ENCODE measurements at regions not wholly inside any gene's neighbourhood (a gene's known extent, or its start where the extent isn't known, plus 50 kb on each side); places are given as distances from the start of the nearest gene placed in this dataset.
"Not testable (repeated sequence)": the region's sequence is repeated elsewhere in the genome, so short reads cannot be mapped to it uniquely, and the experiment has no call there.

DNA sequence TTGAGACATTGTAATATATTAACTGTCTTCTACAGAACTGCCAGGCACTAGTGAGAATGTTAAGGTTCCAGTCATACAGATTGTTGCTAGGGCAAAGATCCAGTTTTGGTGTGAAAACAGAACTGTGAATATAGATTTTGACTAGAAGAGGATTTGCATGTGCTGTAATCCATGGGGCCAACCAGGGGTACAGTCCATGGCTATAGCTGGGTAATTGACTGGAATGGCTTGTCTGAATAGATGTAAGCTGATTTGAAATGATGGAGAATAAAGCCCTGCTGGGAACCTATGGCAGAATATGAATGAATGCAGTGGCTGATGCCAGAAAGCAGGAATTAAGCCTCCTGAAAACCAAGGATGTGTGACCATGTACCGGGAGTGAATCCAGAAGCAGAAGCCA, 748.5 kb upstream of the CDH10 start:
- DNase-seq (ENCODE audit: low spot score): no peak

DNA sequence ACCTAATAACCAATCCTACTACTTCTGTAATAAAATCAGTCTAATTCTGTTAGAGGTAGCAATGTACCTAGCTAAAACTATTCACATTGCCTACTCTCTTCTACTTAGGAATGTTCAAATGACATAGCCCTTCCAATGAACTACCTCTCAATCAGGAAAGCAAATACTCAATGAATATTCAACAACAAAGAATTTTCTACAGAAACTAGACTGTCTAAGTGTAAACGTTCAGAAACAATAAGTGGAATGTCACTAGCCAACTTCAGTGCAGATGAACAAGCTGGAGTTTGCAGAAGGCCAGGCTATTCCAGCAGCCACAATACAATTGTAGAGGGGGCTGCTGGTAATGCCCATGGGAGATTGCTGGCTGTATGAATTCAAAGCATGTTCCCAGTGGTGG, 743.2 kb upstream of the CDH10 start:
- no peak for DNase-seq (ENCODE audit: low spot score)

DNA sequence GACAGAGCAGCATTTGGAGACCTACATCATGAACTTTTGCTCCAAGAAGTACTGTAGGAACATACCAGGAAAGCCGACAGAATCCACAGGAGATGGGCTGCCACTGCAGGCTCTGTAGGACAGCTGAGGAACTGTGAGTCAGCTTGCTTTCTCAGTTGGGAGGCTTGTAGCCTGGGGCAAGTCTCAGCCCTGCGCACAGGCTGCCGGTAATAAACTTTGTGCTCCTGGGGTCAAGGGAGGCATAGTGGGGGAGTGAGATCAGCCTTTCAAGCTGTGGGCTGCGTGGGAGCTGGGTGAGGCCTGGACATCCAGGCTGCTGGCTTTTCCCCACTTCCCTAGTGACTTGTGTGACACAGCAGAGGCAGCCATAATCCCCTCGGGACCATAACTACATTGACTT, 718.0 kb upstream of the CDH10 start:
- DNase-seq (ENCODE audit: low spot score): no peak

DNA sequence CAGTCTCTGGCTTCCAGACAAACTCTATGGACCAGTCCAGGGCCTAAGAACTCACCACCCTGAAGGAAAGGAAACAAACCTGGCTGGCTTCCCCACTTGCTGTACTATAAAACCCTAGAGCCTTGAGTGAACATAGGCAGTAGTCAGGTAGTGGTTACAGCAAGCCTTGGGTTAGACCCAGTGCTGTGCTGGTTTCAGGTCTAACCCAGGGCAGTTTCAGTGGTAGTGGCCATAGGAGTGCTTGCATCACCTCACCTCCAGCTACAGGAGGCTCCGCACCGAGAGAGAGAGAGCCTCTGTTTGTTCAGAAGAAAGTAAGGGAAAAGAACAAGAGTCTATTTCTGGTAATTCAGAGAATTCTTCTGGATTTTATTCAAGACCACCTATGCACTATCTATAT, 714.1 kb upstream of the CDH10 start:
- no peak for DNase-seq (ENCODE audit: low spot score)

DNA sequence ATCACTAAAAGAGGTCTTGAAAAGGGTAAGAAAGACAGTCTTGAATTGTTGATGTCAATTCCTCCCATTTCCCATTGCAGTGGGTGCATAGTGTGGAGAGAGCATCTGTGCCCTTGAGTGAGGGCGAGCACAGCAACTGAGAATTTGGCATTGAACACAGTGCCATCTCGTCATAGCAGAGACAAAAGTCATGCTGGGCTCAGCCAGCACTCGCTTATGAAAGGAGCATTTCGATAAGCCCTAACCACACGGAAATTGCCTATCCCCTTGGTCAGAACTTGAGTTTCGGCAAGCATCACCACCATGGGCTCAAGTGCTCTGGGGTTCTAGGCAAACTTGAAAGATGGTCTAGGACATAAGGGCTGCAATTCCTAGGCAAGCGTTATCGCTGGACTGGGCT, 712.8 kb upstream of the CDH10 start:
- no peak for DNase-seq (ENCODE audit: low spot score)

DNA sequence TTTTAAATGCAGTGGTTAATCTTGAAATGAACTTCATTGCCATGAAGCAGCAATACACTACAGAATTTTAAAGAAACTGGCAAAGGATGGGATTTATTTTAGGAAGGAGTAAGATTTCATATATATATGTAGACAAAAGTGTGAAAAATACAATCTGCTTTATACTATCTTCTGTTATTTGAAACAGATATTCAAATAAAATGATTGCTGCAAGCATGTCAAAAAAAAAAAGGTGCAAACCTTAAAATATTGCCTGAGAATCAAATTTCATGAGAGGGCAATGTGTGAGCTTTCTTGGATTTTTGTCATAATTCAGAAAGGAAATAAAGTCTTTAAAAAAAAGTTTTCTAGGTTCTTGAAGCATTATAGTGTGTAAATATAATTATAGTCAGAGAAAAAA, 705.0 kb upstream of the CDH10 start:
- no peak for DNase-seq (ENCODE audit: low spot score)

DNA sequence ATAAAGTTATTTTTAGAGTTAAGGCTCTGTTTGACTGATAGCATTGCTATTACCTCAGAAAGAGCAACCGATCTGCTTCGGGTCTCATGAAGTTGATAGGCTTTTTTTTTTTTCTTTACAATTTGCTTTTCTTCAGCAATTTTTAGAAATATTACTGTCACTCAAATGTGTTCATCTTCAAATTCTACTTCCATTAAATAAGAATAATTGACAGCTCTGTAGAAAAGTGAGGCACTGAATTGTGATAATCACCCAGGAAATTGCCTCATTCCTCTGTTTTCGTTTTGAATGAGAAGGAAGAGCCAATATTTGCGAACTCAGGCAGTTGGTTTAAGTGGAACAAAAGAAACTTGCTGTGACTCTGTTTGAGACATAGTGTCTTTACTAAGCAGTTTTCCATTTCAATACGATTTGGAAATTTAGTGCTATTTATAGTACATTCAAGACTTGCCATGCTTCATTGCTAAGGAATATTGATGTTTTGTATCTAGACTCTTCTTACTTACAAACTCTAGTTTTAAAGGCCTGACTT, 700.5 kb upstream of the CDH10 start:
- DNase-seq (ENCODE audit: low spot score): no peak

DNA sequence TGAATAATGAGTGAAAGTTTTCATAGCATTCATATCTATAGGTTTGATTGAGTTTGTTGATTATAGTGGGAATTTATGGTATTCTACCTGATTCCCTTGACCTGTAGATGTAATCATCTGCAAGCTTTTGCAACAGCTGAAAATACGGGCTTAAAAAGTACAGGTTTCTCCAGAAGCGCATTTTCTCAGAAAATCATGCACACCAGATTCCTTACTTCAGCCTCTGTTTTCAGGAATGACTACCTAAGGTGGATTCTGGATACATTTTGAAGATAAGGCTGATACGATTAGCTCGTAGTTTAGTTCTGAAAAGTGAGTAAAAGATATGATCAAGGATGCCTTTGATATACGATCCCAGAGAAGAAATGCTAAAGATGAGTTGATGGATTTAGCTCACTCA, 694.8 kb upstream of the CDH10 start:
- DNase-seq (ENCODE audit: low spot score): no peak

DNA sequence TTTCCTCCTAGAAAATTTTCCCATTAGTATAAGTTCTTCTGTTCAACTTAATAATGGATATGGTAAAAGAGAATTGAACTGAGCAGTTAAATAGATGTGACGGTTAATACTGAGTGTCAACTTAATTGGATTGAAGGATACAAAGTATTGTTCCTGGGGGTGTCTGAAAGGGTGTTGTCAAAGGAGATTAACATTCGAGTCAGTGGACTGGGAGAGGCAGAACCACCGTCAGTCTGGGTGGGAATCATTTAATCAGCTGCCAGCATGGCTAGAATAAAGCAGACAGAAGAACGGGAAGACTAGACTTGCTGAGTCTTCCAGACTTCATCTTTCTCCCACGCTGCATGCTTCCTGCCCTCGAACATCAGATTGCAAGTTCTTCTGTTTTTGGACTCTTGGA, 689.6 kb upstream of the CDH10 start:
- no peak for DNase-seq (ENCODE audit: low spot score)

DNA sequence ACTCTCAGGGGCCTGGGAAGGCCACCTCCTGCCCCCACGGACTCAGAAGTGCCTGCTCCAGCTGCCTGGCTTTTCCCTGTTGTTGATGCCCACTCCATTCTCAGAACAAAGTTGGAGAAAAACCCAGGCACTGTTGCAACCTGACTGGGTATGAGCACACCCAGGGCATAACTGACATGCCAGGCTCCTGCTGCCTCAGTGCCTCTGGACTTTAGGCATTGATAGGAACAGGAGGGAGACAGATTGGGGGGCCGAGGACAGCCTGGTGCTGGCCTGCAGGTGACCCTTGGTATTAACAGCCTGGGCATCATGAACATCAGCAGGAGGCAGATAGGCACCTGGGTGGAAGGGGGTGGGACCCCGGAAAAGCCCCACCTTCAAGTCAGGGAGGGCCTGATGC, 685.9 kb upstream of the CDH10 start:
- no peak for DNase-seq (ENCODE audit: low spot score)

DNA sequence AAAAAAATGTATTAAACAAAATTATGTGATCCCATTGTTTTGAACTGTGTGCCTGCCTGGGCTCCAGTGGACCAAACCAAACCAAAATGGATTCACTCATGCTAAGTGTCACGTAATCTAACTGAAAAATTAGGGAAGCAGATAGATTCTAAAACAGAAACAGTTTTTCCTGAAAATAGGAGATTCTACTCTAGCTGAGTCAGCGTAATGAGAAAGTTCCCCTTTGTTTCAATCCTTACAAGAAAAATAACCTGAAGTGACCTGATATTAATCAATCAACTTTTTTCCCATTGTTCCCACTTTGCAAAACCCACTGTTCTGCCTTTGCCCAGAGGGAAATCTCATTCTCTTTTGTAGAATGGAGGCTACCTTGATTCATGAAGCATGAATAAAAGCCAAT, 682.4 kb upstream of the CDH10 start:
- DNase-seq (ENCODE audit: low spot score): no peak

DNA sequence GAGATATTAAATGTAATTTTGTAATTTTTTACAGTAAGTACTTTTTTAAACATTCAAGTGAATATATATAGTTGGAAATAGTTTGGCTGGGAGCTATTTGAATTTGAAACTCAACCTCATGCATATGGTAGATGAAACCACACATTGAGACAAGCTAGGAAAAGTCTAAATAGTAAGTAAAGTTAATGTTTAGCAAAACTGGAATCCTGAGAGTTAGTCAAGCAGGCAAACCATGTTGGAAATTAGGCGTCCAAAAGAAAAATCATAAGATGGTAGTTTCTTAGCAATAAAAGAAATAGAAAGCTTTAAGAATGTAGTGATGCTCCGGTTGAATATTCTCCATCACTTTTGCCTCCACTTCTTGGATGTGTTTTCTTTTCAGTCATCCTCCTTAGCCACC, 657.1 kb upstream of the CDH10 start:
- no peak for DNase-seq (ENCODE audit: low spot score)

DNA sequence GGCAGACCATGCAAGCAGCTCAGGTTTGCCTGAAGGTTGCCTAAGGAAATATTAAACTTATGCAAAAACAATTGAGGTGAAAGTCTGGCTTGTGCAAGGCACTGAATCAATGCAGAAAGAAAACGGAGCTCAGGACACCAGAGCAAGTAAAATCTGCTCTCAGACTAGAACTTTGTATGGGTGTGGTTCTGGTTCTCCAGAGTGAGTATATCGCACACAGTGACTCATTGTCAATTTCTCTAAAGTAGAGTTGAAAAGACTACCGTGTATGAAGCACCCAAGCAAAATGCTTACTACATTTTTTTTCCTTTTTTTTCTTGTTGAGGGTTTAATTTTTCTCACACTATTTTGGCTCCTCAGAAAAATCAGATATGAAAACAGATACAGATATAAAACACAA, 650.3 kb upstream of the CDH10 start:
- no peak for DNase-seq (ENCODE audit: low spot score)

DNA sequence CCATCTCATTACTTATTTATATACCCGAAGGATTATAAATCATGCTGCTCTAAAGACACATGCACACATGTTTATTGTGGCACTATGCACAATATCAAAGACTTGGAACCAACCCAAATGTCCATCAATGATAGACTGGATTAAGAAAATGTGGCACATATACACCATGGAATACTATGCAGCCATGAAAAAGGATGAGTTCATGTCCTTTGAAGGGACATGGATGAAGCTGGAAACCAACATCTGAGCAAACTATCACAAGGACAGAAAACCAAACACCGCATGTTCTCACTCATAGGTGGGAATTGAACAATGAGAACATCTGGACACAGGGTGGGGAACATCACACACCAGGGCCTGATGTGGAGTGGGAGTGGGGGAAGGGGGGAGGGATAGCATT, 645.0 kb upstream of the CDH10 start:
- DNase-seq (ENCODE audit: low spot score): not testable (repeated sequence)

DNA sequence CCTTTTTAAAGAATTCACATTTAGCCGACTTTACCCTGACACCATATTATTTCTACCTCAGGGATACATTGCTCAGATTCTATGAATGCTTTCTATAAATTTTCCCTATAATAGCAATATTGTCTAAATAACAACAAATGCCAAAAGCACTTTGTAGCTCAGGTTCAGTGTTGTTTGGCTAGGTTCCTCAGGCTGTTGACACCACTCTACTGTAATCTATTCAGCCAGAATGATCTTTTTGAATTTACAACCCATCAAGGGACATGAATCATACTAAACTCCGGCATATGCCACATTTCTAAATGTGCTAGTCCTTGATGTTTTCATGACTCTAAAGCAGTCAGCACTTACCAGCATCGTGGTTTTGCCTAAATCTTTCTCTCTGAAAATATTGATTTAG, 641.5 kb upstream of the CDH10 start:
- no peak for DNase-seq (ENCODE audit: low spot score)

DNA sequence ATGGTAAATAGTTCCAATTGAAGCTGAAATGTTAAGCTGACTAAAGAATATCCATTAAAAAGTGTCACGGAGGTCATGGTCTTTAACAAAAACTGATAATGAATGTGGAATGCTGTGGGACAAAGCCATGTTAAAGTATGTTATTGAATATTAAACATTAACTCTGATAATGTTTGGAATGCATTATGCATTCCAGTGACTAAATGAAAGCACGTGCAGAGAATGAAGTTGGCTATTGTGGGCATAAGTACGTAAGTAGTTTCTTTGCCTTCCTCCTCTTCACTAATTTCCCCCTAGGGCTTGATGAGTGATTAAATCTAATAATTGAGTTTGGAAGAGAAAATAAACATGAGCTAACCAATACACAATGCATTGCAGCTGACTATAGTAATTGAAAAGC, 640.4 kb upstream of the CDH10 start:
- DNase-seq (ENCODE audit: low spot score): no peak

DNA sequence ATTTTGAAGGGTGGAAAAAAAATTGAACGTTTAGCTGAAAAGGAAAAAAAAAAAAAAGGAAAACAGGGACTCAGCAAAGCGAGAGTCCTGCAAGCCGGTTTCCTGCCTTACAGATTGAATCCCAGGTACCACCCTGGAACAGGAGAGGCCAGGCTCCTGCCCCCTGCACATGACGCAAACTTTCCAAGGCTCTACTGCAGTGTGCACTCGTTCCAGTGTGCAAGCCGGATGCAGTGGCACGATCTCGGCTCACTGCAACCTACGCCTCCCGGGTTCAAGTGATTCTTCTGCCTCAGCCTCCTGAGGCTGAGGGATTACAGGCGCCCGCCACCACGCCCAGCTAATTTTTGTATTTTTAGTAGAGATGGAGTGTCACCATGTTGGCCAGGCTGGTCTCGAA, 618.7 kb upstream of the CDH10 start:
- not testable (repeated sequence) for DNase-seq (ENCODE audit: low spot score)

DNA sequence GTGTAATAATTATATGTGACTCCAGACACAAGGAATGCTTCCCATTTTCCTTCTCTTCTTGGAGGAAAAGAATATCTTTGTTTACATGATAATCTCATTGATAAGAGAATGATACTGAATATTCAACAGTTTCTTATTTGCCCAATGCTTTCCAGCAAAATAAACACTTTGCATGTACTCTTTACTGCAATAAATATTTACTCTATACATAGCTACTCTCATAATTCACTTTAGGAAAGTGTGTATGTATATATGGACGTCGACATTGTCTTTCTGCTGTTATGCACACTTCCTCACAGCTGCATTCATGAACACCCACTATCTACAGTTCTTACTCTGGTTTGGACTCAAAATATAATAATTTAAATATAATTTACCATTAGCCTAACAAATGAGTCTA, 617.4 kb upstream of the CDH10 start:
- DNase-seq (ENCODE audit: low spot score): no peak

DNA sequence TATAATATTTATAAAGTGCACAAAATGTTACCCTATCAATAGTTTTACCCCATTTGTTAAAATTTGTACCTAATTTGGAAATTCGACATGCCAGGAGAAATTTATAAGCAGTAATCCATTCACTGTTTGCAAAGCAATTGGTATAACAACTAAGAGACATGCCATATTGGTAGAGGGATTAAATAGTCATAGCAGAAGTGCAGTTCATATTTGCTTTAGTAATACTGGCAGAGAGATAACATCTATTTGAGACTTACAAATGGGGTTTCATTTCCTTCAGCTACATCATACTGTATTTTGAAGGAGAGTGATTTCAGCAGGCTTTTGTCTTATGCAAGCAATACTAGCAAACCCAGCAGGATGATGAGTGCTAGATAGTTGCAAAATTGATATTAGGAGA, 610.4 kb upstream of the CDH10 start:
- DNase-seq (ENCODE audit: low spot score): no peak

DNA sequence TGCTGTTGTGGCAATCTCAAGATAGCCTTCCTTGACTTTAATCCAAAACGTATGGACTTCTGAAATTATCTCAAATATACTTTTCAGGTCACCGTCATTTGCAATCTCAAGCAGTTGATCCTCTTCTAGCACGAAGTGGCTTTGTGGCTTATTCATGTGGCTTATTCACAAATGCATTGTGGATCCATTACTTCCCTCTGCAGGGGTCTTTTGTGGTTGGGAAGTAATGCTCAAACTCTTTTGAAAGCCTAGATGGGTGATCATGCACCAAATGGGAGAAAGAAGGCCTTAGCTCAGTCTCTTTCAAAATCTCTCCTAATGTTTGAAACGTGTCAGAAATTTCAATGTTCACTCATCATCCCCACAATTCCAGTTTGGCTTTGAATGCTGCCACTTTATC, 597.2 kb upstream of the CDH10 start:
- no peak for DNase-seq (ENCODE audit: low spot score)

DNA sequence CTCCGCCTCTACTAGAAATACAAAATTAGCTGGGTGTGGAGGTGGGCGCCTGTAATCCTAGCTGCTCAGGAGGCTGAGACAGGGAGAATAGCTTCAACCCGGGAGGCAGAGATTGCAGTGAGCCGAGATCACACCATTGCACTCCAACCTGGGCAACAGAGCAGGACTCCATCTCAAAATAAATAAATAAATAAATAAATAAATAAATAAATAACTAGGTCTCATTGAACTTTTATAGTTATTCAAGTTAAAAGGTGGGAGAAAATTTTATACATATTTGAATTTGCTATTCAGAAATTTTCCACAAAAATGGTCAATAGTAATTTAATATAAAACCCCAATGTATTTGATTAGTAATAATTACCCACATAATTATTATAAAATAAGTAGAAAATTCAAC, 593.9 kb upstream of the CDH10 start:
- DNase-seq (ENCODE audit: low spot score): not testable (repeated sequence)

DNA sequence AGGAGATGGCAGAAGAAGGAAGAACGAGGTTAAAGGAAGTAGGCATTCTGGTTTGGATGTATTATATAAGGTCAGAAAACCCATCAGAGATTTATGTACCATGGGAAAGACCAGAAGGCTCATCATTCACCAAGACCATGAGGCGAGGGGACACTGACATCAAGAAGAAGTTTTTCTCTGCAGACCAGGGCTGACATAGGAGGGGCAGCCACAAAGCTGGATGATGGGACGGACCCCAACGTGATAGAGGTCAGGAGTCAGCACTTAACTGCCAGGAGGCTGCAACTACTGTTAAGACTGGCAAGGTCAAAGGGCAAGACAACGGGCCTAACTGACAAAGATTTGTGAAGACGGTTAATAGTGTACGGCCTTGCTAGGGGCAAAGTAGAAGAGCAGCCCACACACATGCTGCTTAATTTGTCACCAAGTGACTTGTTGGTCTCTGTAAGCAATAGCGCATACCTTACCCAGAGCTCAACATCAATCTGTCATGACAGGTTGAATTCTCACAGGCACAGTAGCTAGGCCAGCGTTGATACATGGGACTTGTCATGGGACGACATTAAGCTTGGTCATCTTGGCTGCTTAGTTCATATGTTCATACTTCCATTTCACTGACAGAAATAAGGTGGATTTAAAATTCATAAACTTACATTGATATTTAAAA, 579.7 kb upstream of the CDH10 start:
- DNase-seq (ENCODE audit: low spot score): no peak

DNA sequence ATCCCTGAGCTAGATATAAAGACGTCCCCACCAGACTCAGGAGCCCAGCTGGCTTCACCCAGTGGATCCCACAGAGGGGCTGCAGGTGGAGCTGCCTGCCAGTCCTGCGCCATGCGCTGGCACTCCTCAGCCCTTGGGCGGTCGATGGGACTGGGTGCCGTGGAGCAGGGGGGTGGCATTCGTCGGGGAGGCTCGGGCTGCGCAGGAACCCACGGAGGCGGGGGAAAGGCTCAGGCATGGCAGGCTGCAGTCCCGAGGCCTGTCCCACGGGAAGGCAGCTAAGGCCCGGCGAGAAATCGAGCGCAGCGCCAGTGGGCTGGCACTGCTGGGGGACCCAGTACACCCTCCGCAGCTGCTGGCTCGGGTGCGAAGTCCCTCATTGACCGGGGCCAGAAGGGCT, 555.1 kb upstream of the CDH10 start:
- DNase-seq (ENCODE audit: low spot score): not testable (repeated sequence)

DNA sequence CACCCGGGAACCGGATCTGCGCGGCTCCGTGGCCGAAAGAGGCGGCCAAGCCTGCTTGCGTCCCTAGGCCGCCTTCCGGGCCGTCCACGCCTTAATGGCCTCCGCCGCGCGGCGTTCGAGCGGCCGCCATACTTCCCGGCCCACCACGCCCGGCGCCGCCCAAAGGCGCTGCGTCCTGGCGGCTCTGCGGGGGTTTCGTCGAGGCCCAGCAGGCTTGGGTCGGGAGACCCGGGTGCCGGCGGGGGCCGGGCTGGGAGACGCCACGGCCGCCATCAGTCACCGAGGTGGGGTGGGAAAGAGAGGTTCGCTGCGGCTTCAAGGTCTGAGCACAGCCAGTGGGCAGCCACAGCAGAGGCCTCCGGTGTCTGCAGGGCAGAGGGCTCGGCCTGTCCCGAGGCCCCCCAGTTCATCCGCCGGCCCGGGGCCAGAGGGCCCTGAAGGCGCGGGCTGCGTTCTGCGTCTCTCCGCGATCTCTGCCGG, 545.8 kb upstream of the CDH10 start:
- no peak for DNase-seq (ENCODE audit: low spot score)

Measured in LoVo (cell line).